ENCODE measurements at regions not wholly inside any gene's neighbourhood (a gene's known extent, or its start where the extent isn't known, plus 50 kb on each side); places are given as distances from the start of the nearest gene placed in this dataset.
"Not testable (repeated sequence)": the region's sequence is repeated elsewhere in the genome, so short reads cannot be mapped to it uniquely, and the experiment has no call there.

- no peak for TF ChIP-seq CTCF (conservative IDR thresholded peaks at IDR 0.05; ENCODE audit: low read depth, low read length)
- DNase-seq (ENCODE audit: low read depth): no peak
- no peak overlapping the region for H3K4me3 ChIP-seq (ENCODE audit: low read length)
These were observed 110.7 kb upstream of the EFEMP1 start for GRCh38 chr2:56034258-56034657.

GRCh38 chr2:56040189-56040588 lies 116.6 kb upstream of the EFEMP1 start:
- H3K4me3 ChIP-seq (ENCODE audit: low read length): no peak overlapping the region
- no peak for DNase-seq (ENCODE audit: low read depth)
- TF ChIP-seq CTCF (conservative IDR thresholded peaks at IDR 0.05; ENCODE audit: low read depth, low read length): no peak

GRCh38 chr2:56040834-56041233 lies 117.3 kb upstream of the EFEMP1 start:
- no peak for DNase-seq (ENCODE audit: low read depth)
- no peak for TF ChIP-seq CTCF (conservative IDR thresholded peaks at IDR 0.05; ENCODE audit: low read depth, low read length)
- H3K4me3 ChIP-seq (ENCODE audit: low read length): no peak overlapping the region

GRCh38 chr2:56047136-56047535 lies 123.6 kb upstream of the EFEMP1 start:
- no peak for TF ChIP-seq CTCF (conservative IDR thresholded peaks at IDR 0.05; ENCODE audit: low read depth, low read length)
- no peak for DNase-seq (ENCODE audit: low read depth)
- H3K4me3 ChIP-seq (ENCODE audit: low read length): no peak overlapping the region

GRCh38 chr2:56049233-56049845 lies 125.8 kb upstream of the EFEMP1 start:
- DNase-seq (ENCODE audit: low read depth): no peak
- H3K4me3 ChIP-seq (ENCODE audit: low read length): no peak overlapping the region
- TF ChIP-seq CTCF (conservative IDR thresholded peaks at IDR 0.05; ENCODE audit: low read depth, low read length): no peak

GRCh38 chr2:56053679-56054078 lies 130.1 kb upstream of the EFEMP1 start:
- no peak for TF ChIP-seq CTCF (conservative IDR thresholded peaks at IDR 0.05; ENCODE audit: low read depth, low read length)
- H3K4me3 ChIP-seq (ENCODE audit: low read length): no peak overlapping the region
- no peak for DNase-seq (ENCODE audit: low read depth)

GRCh38 chr2:56055405-56055804 lies 128.4 kb upstream of the CCDC85A start:
- H3K4me3 ChIP-seq (ENCODE audit: low read length): no peak overlapping the region
- no peak for TF ChIP-seq CTCF (conservative IDR thresholded peaks at IDR 0.05; ENCODE audit: low read depth, low read length)
- DNase-seq (ENCODE audit: low read depth): peak; percentile 31

- not testable (repeated sequence) for H3K4me3 ChIP-seq (ENCODE audit: low read length); DNase-seq (ENCODE audit: low read depth)
These were observed 122.5 kb upstream of the CCDC85A start for GRCh38 chr2:56061327-56061726.
